Endothelial cell of umbilical vein (primary cell): ENCODE measurements at regions not wholly inside any gene's neighbourhood (a gene's known extent, or its start where the extent isn't known, plus 50 kb on each side); places are given as distances from the start of the nearest gene placed in this dataset.

Source experiments
- BruUV-seq: library from RNA; stranded (reverse); fragments of 400-500 nt; replicated peaks from 2 replicates; lab custom pipeline; 2021; lab: Mats Ljungman, UMichigan
- CTCF ChIA-PET: fragments of 300-600, 350-600 bp; sonication (Branson Sonifier 250); formaldehyde crosslinking; loops from one replicate; lab custom pipeline; 2021; ENCODE audit warnings: antibody characterized with exemption, inconsistent platforms; lab: Charles Lee
- POLR2A ChIA-PET: fragments of 300-600, 350-600 bp; sonication (Branson Sonifier 250); formaldehyde crosslinking; loops from one replicate; lab custom pipeline; 2021; ENCODE audit warnings: antibody characterized with exemption, inconsistent platforms; lab: Charles Lee
- DNase-seq: peaks from one replicate; pipeline ENCODE4 v3.0.0-alpha.2; 2011; ENCODE audit warnings: low read depth, low spot score
- FAIRE-seq: peaks from 2 replicates; lab custom pipeline; 2011; peaks lifted over from hg19 to GRCh38; lab: Jason Lieb, UNC
- H2AFZ ChIP-seq: 2 replicates; pipeline ENCODE4 v1.6.0; 2012; ENCODE audit warnings: low read depth, low read length, control low read depth, inconsistent platforms
- H3K27ac ChIP-seq: 2 replicates; pipeline ENCODE4 v1.5.1; 2011; ENCODE audit warnings: low read depth, mild to moderate bottlenecking, control low read depth, low read length, moderate library complexity; ENCODE audit not compliant: insufficient read depth
- H3K27me3 ChIP-seq, 2 experiments: 2 replicates each; pipeline versions ENCODE4 v1.6.0 to v1.6.1; 2011; ENCODE audit warnings: low read length in 2 of 2, mixed read lengths in 1 of 2; ENCODE audit not compliant: control insufficient read depth in 2 of 2, insufficient read depth in 2 of 2
- H3K36me3 ChIP-seq, 2 experiments: 2 replicates in 1 of 2; 3 replicates in 1 of 2; pipeline ENCODE4 v1.5.1; 2011; ENCODE audit warnings: low read length in 2 of 2, mild to moderate bottlenecking in 1 of 2, moderate library complexity in 1 of 2; ENCODE audit not compliant: control insufficient read depth in 2 of 2, insufficient read depth in 2 of 2; ENCODE audit errors: extremely low read depth in 1 of 2
- H3K4me1 ChIP-seq: 3 replicates; pipeline ENCODE4 v1.5.1; 2011; ENCODE audit warnings: mild to moderate bottlenecking, low read length; ENCODE audit not compliant: control insufficient read depth, insufficient read depth; ENCODE audit errors: extremely low read depth
- H3K4me2 ChIP-seq: 2 replicates; pipeline ENCODE4 v1.6.1; 2011; ENCODE audit warnings: low read length, control low read depth, mixed read lengths; ENCODE audit not compliant: insufficient read depth
- H3K4me3 ChIP-seq, 3 experiments: fragments of 200-600 bp in 1 of 3; sonication (generic), shearing (Covaris generic) in 1 of 3; replicated peaks in 1 of 3; 2 replicates each; pipeline ENCODE4 v1.5.1; 2011 to 2016; ENCODE audit warnings: control low read depth in 3 of 3, low read length in 3 of 3, mild to moderate bottlenecking in 2 of 3, inconsistent platforms in 1 of 3, low read depth in 1 of 3, moderate library complexity in 1 of 3; ENCODE audit not compliant: insufficient read depth in 1 of 3
- H3K79me2 ChIP-seq: 2 replicates; pipeline ENCODE4 v1.6.0; 2012; ENCODE audit warnings: low read length, inconsistent platforms; ENCODE audit not compliant: control insufficient read depth, insufficient read depth
- H3K9ac ChIP-seq: replicated peaks from 2 replicates; pipeline ENCODE3; 2011; ENCODE audit warnings: low read length, control low read depth; ENCODE audit not compliant: insufficient read depth; ENCODE audit errors: extremely low read depth
- H3K9me1 ChIP-seq: replicated peaks from 3 replicates; pipeline ENCODE4 v1.6.0; 2011; ENCODE audit warnings: mild to moderate bottlenecking, low read length; ENCODE audit not compliant: control insufficient read depth, insufficient read depth; ENCODE audit errors: extremely low read depth
- H3K9me3 ChIP-seq: replicated peaks from 2 replicates; pipeline ENCODE4 v1.5.1; 2012; ENCODE audit warnings: low read length, inconsistent platforms; ENCODE audit not compliant: control insufficient read depth, insufficient read depth
- H4K20me1 ChIP-seq: replicated peaks from 2 replicates; pipeline ENCODE3; 2011; ENCODE audit warnings: mild to moderate bottlenecking, low read length; ENCODE audit not compliant: control insufficient read depth, insufficient read depth; ENCODE audit errors: extremely low read depth
- CTCF ChIP-seq, 2 donors: IDR thresholded peaks; 1 replicate in 1 of 2; 2 replicates in 1 of 2; pipeline ENCODE4 v1.5.1; 2011; ENCODE audit warnings: low read length in 2 of 2, mild to moderate bottlenecking in 2 of 2, moderate library complexity in 2 of 2, control low read depth in 1 of 2, inconsistent platforms in 1 of 2, low read depth in 1 of 2; ENCODE audit not compliant: insufficient read depth in 1 of 2; ENCODE audit errors: extremely low read depth in 1 of 2
- EZH2 ChIP-seq: IDR thresholded peaks from 2 replicates; pipeline ENCODE4 v1.6.1; 2012; ENCODE audit warnings: borderline replicate concordance, low read depth, mild to moderate bottlenecking, moderate library complexity, low read length, inconsistent platforms; ENCODE audit not compliant: severe bottlenecking
- FOS ChIP-seq: IDR thresholded peaks from 2 replicates; pipeline ENCODE4 v1.6.1; 2011; ENCODE audit warnings: mild to moderate bottlenecking, low read length, moderate library complexity, borderline replicate concordance; ENCODE audit not compliant: insufficient read depth
- GATA2 ChIP-seq: IDR thresholded peaks from 2 replicates; pipeline ENCODE4 v1.7.0; 2011; ENCODE audit warnings: low read depth, mild to moderate bottlenecking, moderate library complexity, mixed read lengths, low read length; ENCODE audit not compliant: insufficient read length, insufficient read depth
- JUN ChIP-seq: IDR thresholded peaks from 2 replicates; pipeline ENCODE4 v1.6.1; 2011; ENCODE audit warnings: borderline replicate concordance, low read depth; ENCODE audit not compliant: insufficient read length, insufficient read depth
- MAX ChIP-seq: IDR thresholded peaks from 2 replicates; pipeline ENCODE4 v1.6.1; 2011; ENCODE audit not compliant: insufficient read depth, insufficient read length
- MYC ChIP-seq: IDR thresholded peaks from one replicate; pipeline ENCODE4 v1.6.1; 2011; ENCODE audit warnings: mild to moderate bottlenecking, low read depth, low read length
- POLR2A ChIP-seq: IDR thresholded peaks from 2 replicates; pipeline ENCODE4 v1.6.1; 2012; ENCODE audit warnings: low read depth, mild to moderate bottlenecking, control low read depth, low read length
- POLR2AphosphoS5 ChIP-seq: IDR thresholded peaks from 2 replicates; pipeline ENCODE4 v1.6.1; 2012; ENCODE audit warnings: low read depth, mild to moderate bottlenecking, control low read depth, low read length, moderate library complexity; ENCODE audit not compliant: insufficient read depth
- dilution Hi-C: fragments of 300-500 bp; cut with MboI; formaldehyde crosslinking; loops from one replicate; pipeline ENCODE4 v1.15.0; 2019; ENCODE audit warnings: low sequenced_read_pairs; ENCODE audit not compliant: extremely low pct_ligation_motif_present
- intact Hi-C: fragments of 100-400 bp; cut with micrococcal nuclease; formaldehyde crosslinking; loops from one replicate; pipeline ENCODE4 v1.10.0; 2022

GRCh38 chr5:58224661-58225060 is 235.2 kb downstream of the PLK2 start:
- Histone ChIP-seq H3K36me3 (no peaks in the 10 kb centered on the region), H3K27ac (no peak overlapping the region), H4K20me1 (no peaks in the 10 kb centered on the region), H3K4me2 (peak overlapping the region; percentile 47), H3K9me1 (no peaks in the 10 kb centered on the region), H3K9me3 (no peaks in the 10 kb centered on the region), H2AFZ (peak overlapping the region; percentile 51), H3K79me2 (no peaks in the 10 kb centered on the region), H3K4me3 (no peak overlapping the region), H3K9ac (no peak overlapping the region), H3K27me3 (no peaks in the 10 kb centered on the region), H3K4me1 (no peaks in the 10 kb centered on the region)
- no TSS peak for BruUV-seq
- FAIRE-seq (no peak), DNase-seq (no peak)
- dilution Hi-C loops: no loop called here
- intact Hi-C loops: no loop called here
- TF ChIP-seq EZH2 (no peak), GATA2 (no peak), POLR2A (no peak), FOS (no peak), MYC (no peak), MAX (no peak), POLR2AphosphoS5 (no peak), JUN (no peak), CTCF (IDR thresholded peaks at IDR 0.05; ENCODE audit: extremely low read depth in 1 of 2, insufficient read depth in 1 of 2, low read depth in 1 of 2, low read length in 2 of 2) (no peak)
- CTCF ChIA-PET: interaction anchor here (1.3 kb wide), 1 partner anchor 15 kb away, joined by 4 read pairs; no protein-coding TSS in a partner anchor
- POLR2A ChIA-PET: no interaction called here
